ENCODE measurements at regions not wholly inside any gene's neighbourhood (a gene's known extent, or its start where the extent isn't known, plus 50 kb on each side); places are given as distances from the start of the nearest gene placed in this dataset.

GRCh38 chr16:79873825-79874224 lies 273.3 kb upstream of the MAF start:
- TF ChIP-seq, protein P1, sequence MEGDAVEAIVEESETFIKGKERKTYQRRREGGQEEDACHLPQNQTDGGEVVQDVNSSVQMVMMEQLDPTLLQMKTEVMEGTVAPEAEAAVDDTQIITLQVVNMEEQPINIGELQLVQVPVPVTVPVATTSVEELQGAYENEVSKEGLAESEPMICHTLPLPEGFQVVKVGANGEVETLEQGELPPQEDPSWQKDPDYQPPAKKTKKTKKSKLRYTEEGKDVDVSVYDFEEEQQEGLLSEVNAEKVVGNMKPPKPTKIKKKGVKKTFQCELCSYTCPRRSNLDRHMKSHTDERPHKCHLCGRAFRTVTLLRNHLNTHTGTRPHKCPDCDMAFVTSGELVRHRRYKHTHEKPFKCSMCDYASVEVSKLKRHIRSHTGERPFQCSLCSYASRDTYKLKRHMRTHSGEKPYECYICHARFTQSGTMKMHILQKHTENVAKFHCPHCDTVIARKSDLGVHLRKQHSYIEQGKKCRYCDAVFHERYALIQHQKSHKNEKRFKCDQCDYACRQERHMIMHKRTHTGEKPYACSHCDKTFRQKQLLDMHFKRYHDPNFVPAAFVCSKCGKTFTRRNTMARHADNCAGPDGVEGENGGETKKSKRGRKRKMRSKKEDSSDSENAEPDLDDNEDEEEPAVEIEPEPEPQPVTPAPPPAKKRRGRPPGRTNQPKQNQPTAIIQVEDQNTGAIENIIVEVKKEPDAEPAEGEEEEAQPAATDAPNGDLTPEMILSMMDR (IDR thresholded peaks at IDR 0.05), result no peak
- no peaks in the 10 kb centered on the region for H3K4me1 Mint-ChIP-seq

GRCh38 chr16:79871906-79872305 lies 271.4 kb upstream of the MAF start:
- Histone ChIP-seq H3K9me3 (ENCODE audit: control insufficient read depth, insufficient read depth, low read length) (no peaks in the 10 kb centered on the region), H3K36me3 (ENCODE audit: control insufficient read depth, insufficient read depth, low read length) (no peaks in the 10 kb centered on the region), H3K27me3 (ENCODE audit: control insufficient read depth, insufficient read depth, low read length) (no peaks in the 10 kb centered on the region), H3K27ac (ENCODE audit: low read length) (no peak overlapping the region), H3K4me3 (ENCODE audit: low read length) (no peak overlapping the region), H3K4me1 (ENCODE audit: control insufficient read depth, insufficient read depth, low read length) (no peaks in the 10 kb centered on the region)
- Mint-ChIP-seq H3K27ac (no peak overlapping the region), H3K4me3 (no peak overlapping the region), H3K4me1 (no peaks in the 10 kb centered on the region), H3K9me3 (no peaks in the 10 kb centered on the region), H3K27me3 (ENCODE audit: low read depth in 2 of 2) (peaks cover 0 to 11% of the 10 kb centered on the region in 2 donors), H3K36me3 (no peaks in the 10 kb centered on the region)
- no peak for DNase-seq
- no peak for ATAC-seq
- 91% methylated on average over 5 of the region's 6 CpGs for WGBS (ENCODE audit: insufficient coverage)
- intact Hi-C loops (cut with micrococcal nuclease), result no loop called here
- TF ChIP-seq, protein P1 (IDR thresholded peaks at IDR 0.05), result no peak

More at GRCh38 chr16:79873825-79874224, 273.3 kb upstream of the MAF start:
- Histone ChIP-seq H3K27ac (ENCODE audit: low read length) (no peak overlapping the region), H3K4me3 (ENCODE audit: low read length) (no peak overlapping the region), H3K9me3 (ENCODE audit: control insufficient read depth, insufficient read depth, low read length) (no peaks in the 10 kb centered on the region), H3K36me3 (ENCODE audit: control insufficient read depth, insufficient read depth, low read length) (no peaks in the 10 kb centered on the region), H3K27me3 (ENCODE audit: control insufficient read depth, insufficient read depth, low read length) (no peaks in the 10 kb centered on the region), H3K4me1 (ENCODE audit: control insufficient read depth, insufficient read depth, low read length) (no peaks in the 10 kb centered on the region)
- intact Hi-C loops (cut with micrococcal nuclease), result no loop called here
- ATAC-seq (no peak), DNase-seq (no peak)
- H3K36me3 Mint-ChIP-seq, result no peaks in the 10 kb centered on the region
- no peak overlapping the region for H3K27ac Mint-ChIP-seq
- no peak overlapping the region for H3K4me3 Mint-ChIP-seq
- 93% methylated on average over 5 of the region's 5 CpGs for WGBS (ENCODE audit: insufficient coverage)
- no peaks in the 10 kb centered on the region for H3K9me3 Mint-ChIP-seq
- peaks cover 0 to 14% of the 10 kb centered on the region in 2 donors for H3K27me3 Mint-ChIP-seq (ENCODE audit: low read depth in 2 of 2)

- H3K9me3 Mint-ChIP-seq, result no peaks in the 10 kb centered on the region
- no peaks in the 10 kb centered on the region for H3K36me3 Mint-ChIP-seq
- no peaks in the 10 kb centered on the region for H3K36me3 ChIP-seq (ENCODE audit: control insufficient read depth, insufficient read depth, low read length)
- 95% methylated on average over 15 of the region's 16 CpGs for WGBS (ENCODE audit: insufficient coverage)
- no peak overlapping the region for H3K4me3 Mint-ChIP-seq
- peaks cover 0 to 11% of the 10 kb centered on the region in 2 donors for H3K27me3 Mint-ChIP-seq (ENCODE audit: low read depth in 2 of 2)
- no peaks in the 10 kb centered on the region for H3K27me3 ChIP-seq (ENCODE audit: control insufficient read depth, insufficient read depth, low read length)
- ATAC-seq, result no peak
- DNase-seq, result no peak
- TF ChIP-seq, protein P1 (IDR thresholded peaks at IDR 0.05), result no peak
- H3K27ac ChIP-seq (ENCODE audit: low read length), result no peak overlapping the region
- H3K27ac Mint-ChIP-seq, result no peak overlapping the region
- H3K4me3 ChIP-seq (ENCODE audit: low read length), result no peak overlapping the region
- no peaks in the 10 kb centered on the region for H3K4me1 ChIP-seq (ENCODE audit: control insufficient read depth, insufficient read depth, low read length)
- intact Hi-C loops (cut with micrococcal nuclease), result no loop called here
- no peaks in the 10 kb centered on the region for H3K4me1 Mint-ChIP-seq
- no peaks in the 10 kb centered on the region for H3K9me3 ChIP-seq (ENCODE audit: control insufficient read depth, insufficient read depth, low read length)
Observed at GRCh38 chr16:79870016-79870886, 269.7 kb upstream of the MAF start.
